ENCODE measurements at regions not wholly inside any gene's neighbourhood (a gene's known extent, or its start where the extent isn't known, plus 50 kb on each side); places are given as distances from the start of the nearest gene placed in this dataset.

- TF ChIP-seq CTCF (IDR thresholded peaks at IDR 0.05; ENCODE audit: insufficient read depth, low read depth, low read length), result no peak
- TF ChIP-seq EZH2 (IDR thresholded peaks at IDR 0.05; ENCODE audit: insufficient read depth, low read length), result no peak
Observed at GRCh38 chr9:71361357-71361756, 239.9 kb upstream of the TRPM3 start.
